HCT116 (cell line): ENCODE measurements at regions not wholly inside any gene's neighbourhood (a gene's known extent, or its start where the extent isn't known, plus 50 kb on each side); places are given as distances from the start of the nearest gene placed in this dataset.

ENCODE experiments used
- ATAC-seq: fragments of 200-7000 bp; cut with Tn5 transposase; 2 replicates; pipeline ENCODE4 v1.9.1; 2020; ENCODE audit warnings: mild to moderate bottlenecking, moderate library complexity
- BruUV-seq: library from RNA; stranded (reverse); fragments of 400-500 nt; replicated peaks from 2 replicates; lab custom pipeline; 2021; lab: Mats Ljungman, UMichigan
- CTCF ChIA-PET: fragments of 300-600 bp; sonication (Branson Sonifier 250); formaldehyde crosslinking; loops from one replicate; lab custom pipeline; 2021; ENCODE audit warnings: antibody characterized with exemption; lab: Charles Lee
- POLR2A ChIA-PET: fragments of 300-600, 350-600 bp; sonication (Branson Sonifier 250); formaldehyde crosslinking; loops from one replicate; lab custom pipeline; 2021; ENCODE audit warnings: antibody characterized with exemption; lab: Charles Lee
- RAD21 ChIA-PET, 2 experiments: fragments of 300-600 bp; sonication (Branson Sonifier 250); formaldehyde crosslinking; loops; one replicate each; lab custom pipeline; 2023; ENCODE audit warnings: low total read pairs in 2 of 2; ENCODE audit not compliant: uncharacterized antibody in 2 of 2, unreplicated experiment in 2 of 2, low non-redundant PET in 1 of 2; lab: Charles Lee
- DNase-seq: peaks from one replicate; pipeline ENCODE4 v3.0.0-alpha.2; 2010; ENCODE audit warnings: low read depth, low spot score
- H2AFZ ChIP-seq: fragments of 200-600 bp; shearing (Covaris generic), sonication (generic); 2 replicates; pipeline ENCODE4 v1.6.1; 2017; ENCODE audit warnings: low read depth, mixed run types, mixed read lengths, antibody characterized with exemption, low read length; ENCODE audit not compliant: poor library complexity, severe bottlenecking
- H3K27ac ChIP-seq: 2 replicates; pipeline ENCODE4 v1.5.1; 2012; ENCODE audit warnings: low read depth, low read length
- H3K27me3 ChIP-seq: fragments of 200-600 bp; sonication (generic); 2 replicates; pipeline ENCODE4 v1.6.1; 2016; ENCODE audit warnings: mixed run types, low read length, mixed read lengths; ENCODE audit not compliant: insufficient read depth
- H3K36me3 ChIP-seq, 2 experiments: fragments of 200-500 bp in 1 of 2; fragments of 200-600 bp in 1 of 2; sonication (Bioruptor generic) in 1 of 2; sonication (generic) in 1 of 2; 2 replicates each; pipeline versions ENCODE4 v1.5.1 to v1.6.1; 2014 to 2016; ENCODE audit warnings: low read length in 2 of 2, inconsistent platforms in 1 of 2, mixed read lengths in 1 of 2, mixed run types in 1 of 2; ENCODE audit not compliant: insufficient read depth in 2 of 2, control insufficient read depth in 1 of 2
- H3K4me1 ChIP-seq, 2 experiments: fragments of 200-600 bp in 1 of 2; sonication (generic) in 1 of 2; 2 replicates each; pipeline versions ENCODE4 v1.5.1 to v1.6.1; 2012 to 2017; ENCODE audit warnings: low read length in 2 of 2, inconsistent platforms in 1 of 2, mild to moderate bottlenecking in 1 of 2, mixed read lengths in 1 of 2, mixed run types in 1 of 2, moderate library complexity in 1 of 2; ENCODE audit not compliant: insufficient read depth in 2 of 2, control insufficient read depth in 1 of 2
- H3K4me2 ChIP-seq: fragments of 200-600 bp; sonication (generic); 2 replicates; pipeline ENCODE4 v1.6.1; 2017; ENCODE audit warnings: mixed run types, low read length, mixed read lengths
- H3K4me3 ChIP-seq, 2 experiments: fragments of 200-600 bp in 1 of 2; sonication (generic) in 1 of 2; replicated peaks in 1 of 2; 2 replicates each; pipeline ENCODE4 v1.5.1; 2011 to 2016; ENCODE audit warnings: low read length in 2 of 2, control low read depth in 1 of 2, low read depth in 1 of 2, mild to moderate bottlenecking in 1 of 2, mixed read lengths in 1 of 2, mixed run types in 1 of 2
- H3K79me2 ChIP-seq: fragments of 200-600 bp; sonication (generic); 2 replicates; pipeline ENCODE4 v1.6.1; 2017; ENCODE audit warnings: mild to moderate bottlenecking, mixed run types, low read length, moderate library complexity, mixed read lengths; ENCODE audit not compliant: insufficient read depth
- H3K9ac ChIP-seq: fragments of 200-600 bp; sonication (generic); 2 replicates; pipeline ENCODE4 v1.6.1; 2016; ENCODE audit warnings: low read length, mixed read lengths
- H3K9me2 ChIP-seq: fragments of 200-600 bp; sonication (generic), shearing (Covaris generic); 2 replicates; pipeline ENCODE4 v1.6.1; 2017; ENCODE audit warnings: mixed run types, mild to moderate bottlenecking, moderate library complexity; ENCODE audit not compliant: insufficient read depth
- H3K9me3 ChIP-seq, 2 experiments: fragments of 200-500 bp in 1 of 2; fragments of 200-600 bp in 1 of 2; sonication (Bioruptor generic) in 1 of 2; sonication (generic) in 1 of 2; 2 replicates each; pipeline ENCODE4 v1.6.1; 2014 to 2017; ENCODE audit warnings: low read length in 2 of 2, mixed read lengths in 2 of 2, inconsistent platforms in 1 of 2, low read depth in 1 of 2, mild to moderate bottlenecking in 1 of 2, mixed run types in 1 of 2, moderate library complexity in 1 of 2; ENCODE audit not compliant: control insufficient read depth in 1 of 2, insufficient read depth in 1 of 2
- H4K20me1 ChIP-seq: fragments of 200-600 bp; sonication (generic), shearing (Covaris generic); 2 replicates; pipeline ENCODE4 v1.6.1; 2017; ENCODE audit warnings: mixed run types, mild to moderate bottlenecking, moderate library complexity; ENCODE audit not compliant: insufficient read depth
- CEBPB ChIP-seq: IDR thresholded peaks from 2 replicates; pipeline ENCODE4 v1.6.1; 2012; ENCODE audit warnings: low read depth
- FOSL1 ChIP-seq: IDR thresholded peaks from 2 replicates; pipeline ENCODE4 v1.6.1; 2012; ENCODE audit warnings: low read depth
- POLR2A ChIP-seq: IDR thresholded peaks from 2 replicates; pipeline ENCODE4 v1.7.0; 2011; ENCODE audit warnings: borderline replicate concordance; ENCODE audit not compliant: insufficient read depth, insufficient read length; ENCODE audit errors: extremely low read depth
- ZNF274 ChIP-seq: fragments of 200-500 bp; sonication (Bioruptor generic); IDR thresholded peaks from 2 replicates; pipeline ENCODE4 v1.6.1; 2014; ENCODE audit warnings: mild to moderate bottlenecking, low read depth, low read length, inconsistent platforms
- intact Hi-C: fragments of 100-400 bp; cut with micrococcal nuclease; formaldehyde crosslinking; loops from 2 replicates; pipeline ENCODE4 v1.10.0; 2022
- TF ChIP-seq, protein P1 (sequence below): IDR thresholded peaks from 2 replicates; pipeline ENCODE4 v1.6.1; 2011; ENCODE audit warnings: mild to moderate bottlenecking, low read length, moderate library complexity; ENCODE audit not compliant: insufficient replicate concordance; ENCODE audit errors: extremely low read depth
- TF ChIP-seq, protein P2 (sequence below): IDR thresholded peaks from 2 replicates; pipeline ENCODE4 v1.6.1; 2012
- TF ChIP-seq, protein P3 (sequence below): IDR thresholded peaks from 2 replicates; pipeline ENCODE4 v1.6.1; 2012

DNA sequence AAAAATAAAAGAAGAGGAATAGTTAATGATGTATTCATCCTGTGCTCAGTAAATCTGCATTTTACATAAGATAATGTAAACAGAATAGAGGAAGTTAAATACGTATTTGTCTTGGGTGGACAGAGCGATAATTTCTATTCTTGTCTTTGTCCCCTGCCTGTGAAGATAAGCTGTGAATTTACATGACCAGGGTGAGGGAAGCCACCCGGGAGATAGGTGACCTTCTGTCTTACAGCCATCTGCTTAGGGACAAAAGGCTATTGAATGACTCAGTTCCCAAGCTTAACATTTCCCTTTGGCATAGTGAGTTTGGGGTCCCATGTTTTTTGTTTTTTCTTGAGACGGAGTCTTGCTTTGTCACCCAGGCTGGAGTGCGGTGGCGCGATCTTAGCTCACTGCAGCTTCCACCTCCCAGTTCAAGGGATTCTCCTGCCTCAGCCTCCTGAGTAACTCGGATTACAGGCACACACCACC lies 88.7 kb upstream of the KCTD7 start (continued):
- TF ChIP-seq, protein P1, sequence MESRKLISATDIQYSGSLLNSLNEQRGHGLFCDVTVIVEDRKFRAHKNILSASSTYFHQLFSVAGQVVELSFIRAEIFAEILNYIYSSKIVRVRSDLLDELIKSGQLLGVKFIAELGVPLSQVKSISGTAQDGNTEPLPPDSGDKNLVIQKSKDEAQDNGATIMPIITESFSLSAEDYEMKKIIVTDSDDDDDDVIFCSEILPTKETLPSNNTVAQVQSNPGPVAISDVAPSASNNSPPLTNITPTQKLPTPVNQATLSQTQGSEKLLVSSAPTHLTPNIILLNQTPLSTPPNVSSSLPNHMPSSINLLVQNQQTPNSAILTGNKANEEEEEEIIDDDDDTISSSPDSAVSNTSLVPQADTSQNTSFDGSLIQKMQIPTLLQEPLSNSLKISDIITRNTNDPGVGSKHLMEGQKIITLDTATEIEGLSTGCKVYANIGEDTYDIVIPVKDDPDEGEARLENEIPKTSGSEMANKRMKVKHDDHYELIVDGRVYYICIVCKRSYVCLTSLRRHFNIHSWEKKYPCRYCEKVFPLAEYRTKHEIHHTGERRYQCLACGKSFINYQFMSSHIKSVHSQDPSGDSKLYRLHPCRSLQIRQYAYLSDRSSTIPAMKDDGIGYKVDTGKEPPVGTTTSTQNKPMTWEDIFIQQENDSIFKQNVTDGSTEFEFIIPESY = no peak
- TF ChIP-seq CEBPB (no peak), FOSL1 (no peak)
- TF ChIP-seq, protein P2, sequence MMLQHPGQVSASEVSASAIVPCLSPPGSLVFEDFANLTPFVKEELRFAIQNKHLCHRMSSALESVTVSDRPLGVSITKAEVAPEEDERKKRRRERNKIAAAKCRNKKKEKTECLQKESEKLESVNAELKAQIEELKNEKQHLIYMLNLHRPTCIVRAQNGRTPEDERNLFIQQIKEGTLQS = no peak
- TF ChIP-seq, all 23 proteins: peak for 0

DNA sequence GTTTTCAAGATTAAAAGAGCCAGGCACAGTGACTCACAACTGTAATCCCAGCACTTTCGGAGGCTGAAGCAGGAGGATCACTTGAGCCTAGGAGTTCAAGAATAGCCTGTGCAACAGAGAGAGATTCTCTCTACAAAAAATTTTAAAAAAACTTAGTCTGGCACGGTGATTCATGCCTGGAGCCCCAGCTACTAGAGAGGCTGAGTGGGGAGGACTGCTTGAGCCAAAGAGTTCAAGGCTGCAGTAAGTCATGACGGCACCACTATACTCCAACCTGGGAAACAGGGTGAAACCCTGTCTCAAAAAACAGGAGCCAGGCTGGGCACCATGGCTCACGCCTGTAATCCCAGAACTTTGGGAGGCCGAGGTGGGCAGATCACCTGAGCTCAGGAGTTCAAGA lies 86.6 kb upstream of the KCTD7 start:
- intact Hi-C loops = no loop called here
- Histone ChIP-seq H3K27me3 (no peaks in the 10 kb centered on the region), H3K9ac (no peak overlapping the region), H3K9me3 (no peaks in the 10 kb centered on the region), H3K79me2 (no peaks in the 10 kb centered on the region), H3K4me3 (no peak overlapping the region), H3K27ac (no peak overlapping the region), H3K9me2 (no peaks in the 10 kb centered on the region), H3K4me1 (peaks cover 0 to 11% of the 10 kb centered on the region in 2 experiments; a peak in 1 of 4 replicates), H4K20me1 (no peaks in the 10 kb centered on the region), H3K4me2 (no peak overlapping the region), H3K36me3 (peaks cover 0 to 2% of the 10 kb centered on the region in 2 experiments; a peak in 1 of 4 replicates), H2AFZ (no peak overlapping the region)
- no peak for TF ChIP-seq ZNF274
- TF ChIP-seq POLR2A = no peak
- TF ChIP-seq, protein P3, sequence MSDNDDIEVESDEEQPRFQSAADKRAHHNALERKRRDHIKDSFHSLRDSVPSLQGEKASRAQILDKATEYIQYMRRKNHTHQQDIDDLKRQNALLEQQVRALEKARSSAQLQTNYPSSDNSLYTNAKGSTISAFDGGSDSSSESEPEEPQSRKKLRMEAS = no peak
- TF ChIP-seq FOSL1 = no peak
- no peak for TF ChIP-seq CEBPB
- no TSS peak for BruUV-seq
- ATAC-seq = no peak
- DNase-seq = no peak
- ChIA-PET RAD21 (no interaction called here), POLR2A (no interaction called here), CTCF (no interaction called here)
